ENCODE measurements at regions not wholly inside any gene's neighbourhood (a gene's known extent, or its start where the extent isn't known, plus 50 kb on each side); places are given as distances from the start of the nearest gene placed in this dataset.

GRCh38 chr6:105810922-105811482 lies 275.1 kb upstream of the PRDM1 start:
- TF ChIP-seq CTCF (IDR thresholded peaks at IDR 0.05), result no peak
- TF ChIP-seq BCL3 (IDR thresholded peaks at IDR 0.05), result no peak
- no peak for TF ChIP-seq CBX8 (IDR thresholded peaks at IDR 0.05)
- TF ChIP-seq MAX (IDR thresholded peaks at IDR 0.05), result no peak
- no peak for TF ChIP-seq HOXA7 (CRISPR knock-in tag; IDR thresholded peaks at IDR 0.05)
- no peak for TF ChIP-seq POLR2A (IDR thresholded peaks at IDR 0.05; ENCODE audit: low read length)
- peak; percentile 4 for TF ChIP-seq MAFK (IDR thresholded peaks at IDR 0.05; ENCODE audit: partially characterized antibody)
- no peak for TF ChIP-seq ZNF302 (CRISPR knock-in tag; IDR thresholded peaks at IDR 0.05)
- no peak for TF ChIP-seq ZSCAN20 (CRISPR knock-in tag; IDR thresholded peaks at IDR 0.05)
- no peak for TF ChIP-seq RAD21 (conservative IDR thresholded peaks at IDR 0.05 in 1 of 2, IDR thresholded peaks at IDR 0.05 in 1 of 2)
- TF ChIP-seq, protein P1, sequence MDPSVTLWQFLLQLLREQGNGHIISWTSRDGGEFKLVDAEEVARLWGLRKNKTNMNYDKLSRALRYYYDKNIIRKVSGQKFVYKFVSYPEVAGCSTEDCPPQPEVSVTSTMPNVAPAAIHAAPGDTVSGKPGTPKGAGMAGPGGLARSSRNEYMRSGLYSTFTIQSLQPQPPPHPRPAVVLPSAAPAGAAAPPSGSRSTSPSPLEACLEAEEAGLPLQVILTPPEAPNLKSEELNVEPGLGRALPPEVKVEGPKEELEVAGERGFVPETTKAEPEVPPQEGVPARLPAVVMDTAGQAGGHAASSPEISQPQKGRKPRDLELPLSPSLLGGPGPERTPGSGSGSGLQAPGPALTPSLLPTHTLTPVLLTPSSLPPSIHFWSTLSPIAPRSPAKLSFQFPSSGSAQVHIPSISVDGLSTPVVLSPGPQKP (IDR thresholded peaks at IDR 0.05; ENCODE audit: low read depth, low read length), result no peak
- TF ChIP-seq ZFP36 (IDR thresholded peaks at IDR 0.05; ENCODE audit: borderline replicate concordance, partially characterized antibody), result no peak
